Activated CD4-positive, alpha-beta T cell treated with anti-CD3 and anti-CD28 coated beads for 36 hours (primary cell): ENCODE measurements at regions not wholly inside any gene's neighbourhood (a gene's known extent, or its start where the extent isn't known, plus 50 kb on each side); places are given as distances from the start of the nearest gene placed in this dataset.
"Not testable (repeated sequence)": the region's sequence is repeated elsewhere in the genome, so short reads cannot be mapped to it uniquely, and the experiment has no call there.

ENCODE experiments used
- ATAC-seq: fragments of 200-7000 bp; cut with Tn5 transposase; one replicate; pipeline ENCODE4 v1.10.0; 2021; ENCODE audit warnings: mild to moderate bottlenecking, moderate library complexity
- CTCF ChIA-PET: fragments of 350-600 bp; sonication (Branson Sonifier 250); formaldehyde crosslinking; loops from one replicate; lab custom pipeline; 2021; ENCODE audit warnings: antibody characterized with exemption; lab: Charles Lee
- POLR2A ChIA-PET: fragments of 350-600 bp; sonication (Branson Sonifier 250); formaldehyde crosslinking; loops from one replicate; lab custom pipeline; 2021; ENCODE audit warnings: antibody characterized with exemption, inconsistent platforms; lab: Charles Lee
- DNase-seq: peaks from one replicate; pipeline ENCODE4 v3.0.0-alpha.2; 2020
- H3K27ac Mint-ChIP-seq: one replicate; pipeline ENCODE4 v1.8.0; 2021; ENCODE audit warnings: mixed read lengths
- H3K27me3 Mint-ChIP-seq: one replicate; pipeline ENCODE4 v1.8.0; 2021; ENCODE audit warnings: mixed read lengths
- H3K36me3 Mint-ChIP-seq: one replicate; pipeline ENCODE4 v1.8.0; 2021; ENCODE audit warnings: low read depth, mixed read lengths
- H3K4me1 Mint-ChIP-seq: one replicate; pipeline ENCODE4 v1.8.0; 2021; ENCODE audit warnings: mixed read lengths
- H3K4me3 Mint-ChIP-seq: one replicate; pipeline ENCODE4 v1.8.0; 2021; ENCODE audit warnings: mild to moderate bottlenecking, moderate library complexity, mixed read lengths
- H3K9me3 Mint-ChIP-seq: one replicate; pipeline ENCODE4 v1.8.0; 2021; ENCODE audit warnings: low read depth, mixed read lengths
- intact Hi-C, 2 experiments: fragments of 100-400 bp; cut with DNase I in 1 of 2; cut with micrococcal nuclease in 1 of 2; formaldehyde crosslinking; loops; one replicate each; pipeline versions ENCODE4 v1.14.2 to v1.15.1; 2022 to 2024; cut with DNase I, micrococcal nuclease

DNA sequence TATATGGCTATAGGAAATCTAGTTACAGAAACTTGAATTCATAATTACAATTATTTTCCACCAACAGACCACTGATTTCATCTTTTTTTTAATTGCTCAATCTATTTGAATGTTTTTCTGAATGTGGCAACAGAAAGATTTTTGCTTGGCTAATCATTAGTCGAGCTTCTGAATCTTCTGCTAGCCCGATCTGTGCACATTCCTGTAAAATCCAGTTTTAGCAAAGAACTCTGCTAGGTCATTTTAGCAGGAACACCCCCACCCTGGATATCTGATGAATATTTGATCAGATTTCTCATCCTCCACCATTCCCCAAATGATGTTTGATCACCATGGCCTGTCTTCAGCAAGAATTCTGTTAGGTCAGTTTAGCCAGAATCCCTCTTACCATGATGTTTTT, 176.3 kb downstream of the LEPR start:
- DNase-seq = no peak
- ChIA-PET CTCF (no interaction called here), POLR2A (no interaction called here)
- intact Hi-C loops = no loop called here
- Mint-ChIP-seq H3K9me3 (no peaks in the 10 kb centered on the region), H3K4me3 (no peak overlapping the region), H3K27me3 (peaks cover 2% of the 10 kb centered on the region), H3K36me3 (no peaks in the 10 kb centered on the region), H3K27ac (no peak overlapping the region), H3K4me1 (no peaks in the 10 kb centered on the region)
- no peak for ATAC-seq

DNA sequence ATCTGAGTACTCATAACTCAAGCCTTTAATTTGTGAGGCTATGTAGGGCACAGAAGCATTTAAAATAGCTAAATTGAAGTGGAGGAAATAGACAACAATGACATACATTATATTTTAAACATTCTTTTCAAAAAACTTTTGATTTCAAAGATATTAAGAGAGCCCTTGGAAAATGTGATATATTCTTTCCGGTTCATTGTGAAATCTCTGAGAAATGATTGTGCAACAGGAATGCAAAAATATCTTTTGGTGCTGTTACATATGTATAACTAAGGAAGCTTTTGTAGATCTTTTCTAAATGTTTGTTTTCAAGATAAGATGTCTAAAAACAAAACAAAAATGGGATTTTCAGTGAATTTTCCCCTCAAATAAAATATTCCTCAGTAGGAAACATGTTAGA, 185.2 kb downstream of the LEPR start:
- no peaks in the 10 kb centered on the region for H3K9me3 Mint-ChIP-seq
- intact Hi-C loops = no loop called here
- H3K4me1 Mint-ChIP-seq = no peaks in the 10 kb centered on the region
- ATAC-seq (no peak), DNase-seq (no peak)
- ChIA-PET CTCF (interaction anchor here (0.6 kb wide), 1 partner anchor 125 kb away, joined by 7 read pairs; no protein-coding TSS in a partner anchor), POLR2A (no interaction called here)
- H3K36me3 Mint-ChIP-seq = no peaks in the 10 kb centered on the region
- H3K27ac Mint-ChIP-seq = no peak overlapping the region
- no peaks in the 10 kb centered on the region for H3K27me3 Mint-ChIP-seq
- H3K4me3 Mint-ChIP-seq = no peak overlapping the region

DNA sequence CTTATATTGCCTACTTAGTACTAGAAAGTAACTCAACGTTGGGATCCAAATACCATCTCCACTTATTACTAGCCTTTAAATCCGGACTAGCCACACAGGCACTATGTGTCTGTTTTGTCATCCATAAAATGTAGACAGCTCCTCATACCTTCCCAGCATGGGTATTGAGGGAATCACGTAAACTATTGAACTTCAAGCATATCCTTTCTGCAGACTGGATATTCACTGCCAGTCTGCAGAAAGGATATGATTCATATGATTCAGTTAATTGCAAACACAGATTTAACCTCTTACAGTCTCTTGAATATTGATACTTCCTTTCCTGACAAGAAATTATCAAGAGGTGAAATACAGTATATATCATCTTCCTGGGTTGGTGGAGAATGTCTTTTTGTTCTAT, 186.0 kb downstream of the LEPR start:
- ChIA-PET POLR2A (no interaction called here), CTCF (no interaction called here)
- no peaks in the 10 kb centered on the region for H3K27me3 Mint-ChIP-seq
- intact Hi-C loops = no loop called here
- ATAC-seq (no peak), DNase-seq (no peak)
- H3K36me3 Mint-ChIP-seq = no peaks in the 10 kb centered on the region
- no peaks in the 10 kb centered on the region for H3K9me3 Mint-ChIP-seq
- H3K4me1 Mint-ChIP-seq = no peaks in the 10 kb centered on the region
- no peak overlapping the region for H3K4me3 Mint-ChIP-seq
- no peak overlapping the region for H3K27ac Mint-ChIP-seq

DNA sequence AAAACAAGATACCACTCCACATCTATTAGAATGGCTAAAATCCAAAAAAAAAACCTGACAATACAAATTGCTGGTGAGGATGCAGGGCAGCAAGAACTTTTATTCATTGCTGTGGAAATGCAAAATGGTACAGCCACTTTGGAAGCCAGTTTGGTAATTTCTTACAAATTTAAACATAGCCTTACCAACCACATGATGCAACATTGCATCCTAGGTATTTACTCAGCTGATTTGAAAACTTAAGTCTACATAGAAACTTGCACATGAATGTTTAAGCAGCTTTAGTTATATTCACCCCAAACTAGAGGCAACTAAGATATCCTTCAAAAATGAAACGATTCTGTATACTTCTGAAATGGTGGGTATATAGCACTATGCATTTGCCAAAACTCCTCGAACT, 178.8 kb upstream of the PDE4B start:
- H3K36me3 Mint-ChIP-seq = no peaks in the 10 kb centered on the region
- H3K9me3 Mint-ChIP-seq = no peaks in the 10 kb centered on the region
- no peaks in the 10 kb centered on the region for H3K27me3 Mint-ChIP-seq
- H3K4me1 Mint-ChIP-seq = peaks cover 7% of the 10 kb centered on the region
- H3K27ac Mint-ChIP-seq = no peak overlapping the region
- no peak for DNase-seq
- POLR2A ChIA-PET = no interaction called here
- H3K4me3 Mint-ChIP-seq = no peak overlapping the region
- intact Hi-C loops = no loop called here
- no peak for ATAC-seq
- CTCF ChIA-PET = no interaction called here

DNA sequence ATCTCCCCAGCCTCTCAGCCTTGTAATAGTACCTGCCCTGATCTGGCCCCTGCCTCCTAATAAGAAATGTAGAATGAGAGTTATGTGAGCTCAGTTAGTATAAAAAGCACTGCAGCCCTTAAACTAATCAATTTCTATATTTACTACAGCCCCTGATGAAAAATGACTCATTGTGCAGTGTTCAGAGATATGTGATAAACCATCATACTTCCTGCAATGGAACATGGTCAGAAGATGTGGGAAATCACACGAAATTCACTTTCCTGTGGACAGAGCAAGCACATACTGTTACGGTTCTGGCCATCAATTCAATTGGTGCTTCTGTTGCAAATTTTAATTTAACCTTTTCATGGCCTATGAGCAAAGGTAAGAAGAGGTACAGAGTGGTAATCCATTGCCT, 176.8 kb upstream of the PDE4B start:
- H3K27ac Mint-ChIP-seq = no peak overlapping the region
- H3K27me3 Mint-ChIP-seq = no peaks in the 10 kb centered on the region
- ChIA-PET CTCF (interaction anchor here (1.0 kb wide), 1 partner anchor 9 kb away, joined by 3 read pairs; no protein-coding TSS in a partner anchor), POLR2A (no interaction called here)
- ATAC-seq = no peak
- no peak overlapping the region for H3K4me3 Mint-ChIP-seq
- H3K9me3 Mint-ChIP-seq = no peaks in the 10 kb centered on the region
- intact Hi-C loops = no loop called here
- H3K4me1 Mint-ChIP-seq = peaks cover 7% of the 10 kb centered on the region
- DNase-seq = no peak
- H3K36me3 Mint-ChIP-seq = no peaks in the 10 kb centered on the region

DNA sequence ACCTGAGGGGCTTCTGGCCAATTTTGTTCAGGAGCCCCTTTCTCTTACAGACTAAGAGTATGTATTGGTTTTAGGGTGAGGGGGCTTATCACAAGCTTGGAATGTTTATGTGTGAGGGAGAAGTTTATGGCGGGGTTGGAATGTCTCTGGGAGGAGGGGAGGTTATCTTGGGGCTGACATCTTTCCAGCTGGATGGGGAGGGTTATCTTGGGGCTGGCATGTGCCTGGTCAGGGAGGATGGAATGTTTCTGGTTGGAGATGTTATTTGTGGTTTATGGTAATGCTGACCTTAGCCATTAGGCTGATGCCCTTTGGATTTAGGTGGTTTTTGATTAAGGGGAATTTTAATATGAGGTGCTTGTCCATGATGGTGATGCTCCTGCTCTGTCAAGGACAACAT, 171.0 kb upstream of the PDE4B start:
- ATAC-seq, H3K9me3 Mint-ChIP-seq, H3K36me3 Mint-ChIP-seq, POLR2A ChIA-PET, intact Hi-C loops, H3K4me1 Mint-ChIP-seq, H3K27me3 Mint-ChIP-seq, DNase-seq, H3K4me3 Mint-ChIP-seq, H3K27ac Mint-ChIP-seq: not testable (repeated sequence)
- CTCF ChIA-PET = interaction anchor here (0.8 to 1.0 kb wide), 2 partner anchors 104 to 361 kb away, joined by 3 read pairs; no protein-coding TSS in a partner anchor

DNA sequence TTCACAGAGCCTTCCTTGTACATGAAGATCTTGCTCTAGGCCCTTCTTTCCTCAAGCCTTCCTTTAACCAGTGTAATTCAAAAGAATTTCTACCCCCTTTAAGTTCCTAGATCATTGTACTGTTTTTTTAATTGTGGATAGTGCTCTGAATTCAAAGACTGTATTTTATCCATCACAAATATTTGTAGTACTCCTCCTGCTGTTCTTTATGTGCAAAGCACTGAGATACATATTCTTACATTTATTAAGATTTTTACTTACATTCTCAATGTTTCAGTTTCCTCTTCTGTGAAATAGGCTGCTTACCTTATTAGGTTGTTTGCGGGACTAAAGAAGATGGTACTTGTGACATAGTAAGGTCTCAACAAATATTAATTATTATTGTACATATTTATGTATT, 168.8 kb upstream of the PDE4B start:
- no peaks in the 10 kb centered on the region for H3K9me3 Mint-ChIP-seq
- no peaks in the 10 kb centered on the region for H3K36me3 Mint-ChIP-seq
- DNase-seq (no peak), ATAC-seq (no peak)
- no peak overlapping the region for H3K4me3 Mint-ChIP-seq
- no peaks in the 10 kb centered on the region for H3K27me3 Mint-ChIP-seq
- ChIA-PET POLR2A (no interaction called here), CTCF (interaction anchor here (0.7 to 1.1 kb wide), 2 partner anchors 8 to 384 kb away, joined by 3 read pairs; no protein-coding TSS in a partner anchor)
- H3K27ac Mint-ChIP-seq = no peak overlapping the region
- intact Hi-C loops = no loop called here
- H3K4me1 Mint-ChIP-seq = no peaks in the 10 kb centered on the region

DNA sequence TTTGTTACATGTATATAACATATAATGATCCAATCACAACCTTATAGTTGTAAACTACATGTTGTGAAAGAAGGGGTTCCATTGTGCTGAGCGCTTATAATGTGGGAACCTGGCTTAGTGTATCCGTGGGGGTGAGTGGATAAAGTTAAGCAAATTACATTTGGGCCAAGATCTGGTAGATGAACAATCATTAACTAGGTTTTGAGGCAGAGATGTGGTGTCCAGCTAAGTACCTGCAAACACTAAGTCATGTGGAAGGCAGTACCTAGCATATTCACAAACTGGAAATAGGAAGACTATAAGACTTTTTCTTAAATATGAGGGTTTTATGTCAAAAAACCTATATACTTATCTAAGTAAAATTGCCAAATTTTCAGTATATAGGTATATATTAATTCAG, 167.2 kb upstream of the PDE4B start:
- no peaks in the 10 kb centered on the region for H3K9me3 Mint-ChIP-seq
- ATAC-seq (no peak), DNase-seq (no peak)
- H3K27me3 Mint-ChIP-seq = no peaks in the 10 kb centered on the region
- no peak overlapping the region for H3K27ac Mint-ChIP-seq
- no peak overlapping the region for H3K4me3 Mint-ChIP-seq
- ChIA-PET POLR2A (no interaction called here), CTCF (no interaction called here)
- H3K4me1 Mint-ChIP-seq = no peaks in the 10 kb centered on the region
- intact Hi-C loops = no loop called here
- no peaks in the 10 kb centered on the region for H3K36me3 Mint-ChIP-seq

DNA sequence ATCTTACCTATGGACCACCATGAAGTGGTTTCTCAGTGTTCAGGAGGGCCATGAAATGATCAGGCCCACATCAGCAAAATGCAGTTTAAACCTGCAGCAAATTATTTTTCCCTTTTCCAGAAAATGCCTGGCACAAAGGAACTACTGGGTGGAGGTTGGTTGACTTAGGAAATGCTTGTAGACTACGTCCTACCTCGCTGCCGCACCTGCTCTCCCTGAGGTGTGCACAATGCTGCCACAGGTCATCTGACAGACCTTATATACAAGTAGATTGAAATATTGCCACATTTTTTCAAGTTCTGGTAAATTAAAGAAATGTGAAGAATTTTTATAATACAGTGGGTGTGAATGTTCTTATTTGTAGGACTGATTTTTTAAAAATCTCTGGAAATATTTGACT, 166.7 kb upstream of the PDE4B start:
- no peak overlapping the region for H3K4me3 Mint-ChIP-seq
- H3K4me1 Mint-ChIP-seq = no peaks in the 10 kb centered on the region
- H3K9me3 Mint-ChIP-seq = no peaks in the 10 kb centered on the region
- H3K27ac Mint-ChIP-seq = no peak overlapping the region
- H3K27me3 Mint-ChIP-seq = no peaks in the 10 kb centered on the region
- no peak for ATAC-seq
- no peaks in the 10 kb centered on the region for H3K36me3 Mint-ChIP-seq
- no peak for DNase-seq
- ChIA-PET POLR2A (interaction anchor here (0.7 kb wide), 1 partner anchor 254 kb away, joined by 3 read pairs; no protein-coding TSS in a partner anchor), CTCF (no interaction called here)
- intact Hi-C loops = no loop called here

DNA sequence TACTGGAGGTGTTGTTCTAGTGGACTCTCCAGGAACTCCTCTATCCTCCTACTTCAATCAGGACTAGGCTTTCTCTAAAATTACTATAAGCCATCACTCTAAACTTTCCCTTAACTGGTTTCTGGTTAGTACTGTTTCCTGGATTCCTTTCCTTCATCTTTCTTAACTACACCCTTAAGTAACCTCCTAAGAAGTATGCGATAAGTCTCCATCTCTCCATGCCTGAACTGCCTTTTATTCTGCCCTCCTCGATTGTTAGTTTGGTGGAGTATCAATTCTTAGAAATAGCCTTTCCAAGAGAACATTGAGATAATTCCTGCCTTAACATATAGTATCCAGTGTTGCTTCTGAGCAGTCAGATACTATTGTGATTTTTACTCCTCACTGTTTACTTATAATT, 162.9 kb upstream of the PDE4B start:
- Mint-ChIP-seq H3K27ac (no peak overlapping the region), H3K36me3 (no peaks in the 10 kb centered on the region), H3K4me3 (no peak overlapping the region), H3K9me3 (no peaks in the 10 kb centered on the region), H3K27me3 (no peaks in the 10 kb centered on the region), H3K4me1 (no peaks in the 10 kb centered on the region)
- ATAC-seq (no peak), DNase-seq (no peak)
- POLR2A ChIA-PET = no interaction called here
- intact Hi-C loops = no loop called here
- CTCF ChIA-PET = no interaction called here

DNA sequence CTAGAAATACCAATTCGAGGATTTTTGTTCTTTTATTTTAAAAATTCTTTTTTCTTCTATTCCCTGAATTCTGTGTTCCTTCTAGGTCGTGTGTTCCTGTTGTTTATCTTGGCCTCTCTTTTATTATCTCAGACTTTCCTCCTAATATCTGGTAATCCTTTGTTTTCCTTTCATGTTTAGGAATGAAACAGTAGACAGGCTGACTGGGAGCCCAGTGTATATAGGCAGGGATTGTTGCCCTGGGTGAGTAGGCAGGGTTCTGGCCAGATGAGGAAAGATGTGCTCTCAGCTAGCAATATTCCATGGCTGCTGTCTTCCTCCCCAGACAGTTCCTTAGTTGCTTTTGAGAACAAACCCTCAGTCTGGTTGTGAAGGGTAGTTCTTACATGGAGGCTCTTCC, 161.8 kb upstream of the PDE4B start:
- H3K27me3 Mint-ChIP-seq = no peaks in the 10 kb centered on the region
- intact Hi-C loops = no loop called here
- POLR2A ChIA-PET = no interaction called here
- CTCF ChIA-PET = interaction anchor here (0.9 kb wide), 1 partner anchor 117 kb away, joined by 3 read pairs; no protein-coding TSS in a partner anchor
- no peak for DNase-seq
- no peak overlapping the region for H3K4me3 Mint-ChIP-seq
- H3K4me1 Mint-ChIP-seq = no peaks in the 10 kb centered on the region
- no peak for ATAC-seq
- no peak overlapping the region for H3K27ac Mint-ChIP-seq
- no peaks in the 10 kb centered on the region for H3K9me3 Mint-ChIP-seq
- no peaks in the 10 kb centered on the region for H3K36me3 Mint-ChIP-seq

DNA sequence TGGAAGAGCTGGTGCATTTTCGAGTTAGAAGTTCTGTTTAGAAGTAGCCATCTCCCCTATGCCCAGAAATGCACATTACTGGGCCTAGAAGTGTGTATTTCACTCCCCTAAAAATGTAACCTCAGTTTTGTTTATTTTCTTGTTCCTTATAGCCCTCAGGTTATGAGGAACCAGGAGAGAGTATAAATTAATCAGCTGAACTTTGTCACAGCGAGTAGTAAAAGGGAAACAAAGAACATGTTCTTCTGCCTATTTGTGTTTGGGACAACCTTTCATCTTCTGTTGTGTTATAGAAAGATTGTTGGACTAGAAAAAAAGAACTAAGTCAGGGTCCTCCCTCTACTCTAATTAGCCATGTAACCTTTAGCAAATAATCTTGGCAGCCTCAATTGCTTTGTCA, 160.5 kb upstream of the PDE4B start:
- DNase-seq (no peak), ATAC-seq (no peak)
- Mint-ChIP-seq H3K4me3 (no peak overlapping the region), H3K36me3 (no peaks in the 10 kb centered on the region), H3K27me3 (no peaks in the 10 kb centered on the region), H3K9me3 (no peaks in the 10 kb centered on the region), H3K27ac (no peak overlapping the region), H3K4me1 (no peaks in the 10 kb centered on the region)
- POLR2A ChIA-PET = no interaction called here
- intact Hi-C loops = no loop called here
- CTCF ChIA-PET = interaction anchor here (1.1 kb wide), 1 partner anchor 8 kb away, joined by 4 read pairs; no protein-coding TSS in a partner anchor
